Activated naive CD4-positive, alpha-beta T cell treated with anti-CD3 and anti-CD28 coated beads, Interleukin-2, amount 50 U/mL, for 24 hours (primary cell): ENCODE measurements at regions not wholly inside any gene's neighbourhood (a gene's known extent, or its start where the extent isn't known, plus 50 kb on each side); places are given as distances from the start of the nearest gene placed in this dataset.

Source experiments
- H3K27ac Mint-ChIP-seq: one replicate; pipeline ENCODE4 v1.8.0; 2021; ENCODE audit warnings: mild to moderate bottlenecking, mixed read lengths
- H3K27me3 Mint-ChIP-seq: one replicate; pipeline ENCODE4 v1.8.0; 2021; ENCODE audit warnings: mixed read lengths
- H3K36me3 Mint-ChIP-seq: one replicate; pipeline ENCODE4 v1.8.0; 2021; ENCODE audit warnings: mixed read lengths
- H3K4me1 Mint-ChIP-seq: one replicate; pipeline ENCODE4 v1.8.0; 2021; ENCODE audit warnings: mixed read lengths
- H3K4me3 Mint-ChIP-seq: one replicate; pipeline ENCODE4 v1.8.0; 2021; ENCODE audit warnings: mild to moderate bottlenecking, mixed read lengths
- H3K9me3 Mint-ChIP-seq: one replicate; pipeline ENCODE4 v1.8.0; 2021; ENCODE audit warnings: mixed read lengths

DNA sequence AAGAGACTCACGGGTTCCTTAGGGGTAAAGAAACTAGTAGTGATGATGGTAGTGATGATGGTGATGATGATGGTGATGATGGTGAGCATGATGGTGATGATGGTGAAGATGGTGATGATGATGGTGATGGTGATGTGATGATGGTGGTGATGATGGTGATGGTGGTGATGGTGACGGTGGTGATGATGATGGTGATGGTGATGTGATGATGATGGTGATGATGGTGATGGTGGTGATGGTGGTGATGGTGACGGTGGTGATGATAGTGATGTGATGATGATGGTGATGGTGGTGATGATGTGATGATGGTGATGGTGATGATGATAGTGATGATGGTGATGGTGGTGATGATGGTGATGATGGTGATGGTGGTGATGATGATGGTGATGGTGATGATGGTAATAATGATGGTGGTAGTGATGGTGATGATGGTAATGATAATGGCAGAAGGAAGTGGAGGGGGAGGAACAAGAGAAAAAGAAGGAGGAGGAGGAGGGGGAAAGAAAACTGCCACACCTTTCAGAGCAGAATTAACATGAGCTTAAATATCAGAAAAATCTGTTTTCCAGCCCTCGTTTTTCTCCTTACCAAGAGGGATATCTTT, 85.5 kb downstream of the FZD10 start:
- H3K27me3 Mint-ChIP-seq, result no peaks in the 10 kb centered on the region
- H3K4me3 Mint-ChIP-seq, result no peak overlapping the region
- H3K9me3 Mint-ChIP-seq, result no peaks in the 10 kb centered on the region
- H3K27ac Mint-ChIP-seq, result no peak overlapping the region
- H3K36me3 Mint-ChIP-seq, result no peaks in the 10 kb centered on the region
- H3K4me1 Mint-ChIP-seq, result no peaks in the 10 kb centered on the region

DNA sequence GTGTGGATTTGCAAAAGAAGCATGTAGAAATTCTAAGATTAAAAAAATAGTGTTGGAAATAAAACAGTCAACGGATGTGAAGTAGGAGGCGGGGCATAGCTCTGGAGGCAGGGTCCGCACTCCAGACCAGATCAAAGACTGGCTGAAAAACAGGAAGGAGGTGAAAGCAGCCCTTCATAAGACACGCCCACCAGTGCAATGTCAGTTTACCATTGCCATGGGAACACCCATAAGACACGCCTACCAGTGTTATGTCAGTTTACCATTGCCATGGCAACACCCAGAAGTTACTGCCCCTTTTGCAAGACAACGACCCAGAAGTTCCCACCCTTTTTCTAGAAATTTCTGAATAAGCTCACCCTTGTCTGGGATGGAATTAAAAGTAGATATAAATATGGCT, 87.1 kb downstream of the FZD10 start:
- Mint-ChIP-seq H3K36me3 (no peaks in the 10 kb centered on the region), H3K9me3 (no peaks in the 10 kb centered on the region), H3K4me1 (no peaks in the 10 kb centered on the region), H3K27me3 (no peaks in the 10 kb centered on the region), H3K4me3 (no peak overlapping the region), H3K27ac (no peak overlapping the region)

DNA sequence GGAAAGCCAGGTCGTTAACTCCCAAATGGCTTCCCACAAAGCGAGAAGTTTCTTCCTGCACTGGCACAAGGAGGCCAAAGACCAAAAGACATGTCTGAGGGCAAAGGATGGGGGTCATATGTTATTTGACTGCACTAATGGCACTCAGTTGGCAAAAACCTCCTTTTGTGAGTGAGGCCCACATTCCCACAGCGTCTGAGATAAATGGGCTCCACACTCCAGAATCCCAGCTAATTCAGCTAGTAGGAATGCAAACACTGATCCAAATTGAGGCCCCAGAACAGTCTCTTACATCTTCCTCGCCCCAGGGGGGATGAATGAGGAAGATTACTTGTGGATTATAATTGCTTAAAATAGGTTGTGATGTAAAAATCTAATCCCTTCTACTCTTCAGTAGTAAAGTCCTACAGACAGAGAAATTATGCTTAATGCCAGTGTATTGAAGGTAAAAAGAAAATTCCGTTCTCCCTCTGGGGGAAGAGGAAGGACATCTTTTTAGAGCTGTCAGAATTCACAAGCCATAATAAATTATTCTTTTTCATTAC, 86.4 kb upstream of the PIWIL1 start:
- Mint-ChIP-seq H3K4me1 (no peaks in the 10 kb centered on the region), H3K36me3 (no peaks in the 10 kb centered on the region), H3K27me3 (no peaks in the 10 kb centered on the region), H3K27ac (no peak overlapping the region), H3K9me3 (no peaks in the 10 kb centered on the region), H3K4me3 (no peak overlapping the region)

DNA sequence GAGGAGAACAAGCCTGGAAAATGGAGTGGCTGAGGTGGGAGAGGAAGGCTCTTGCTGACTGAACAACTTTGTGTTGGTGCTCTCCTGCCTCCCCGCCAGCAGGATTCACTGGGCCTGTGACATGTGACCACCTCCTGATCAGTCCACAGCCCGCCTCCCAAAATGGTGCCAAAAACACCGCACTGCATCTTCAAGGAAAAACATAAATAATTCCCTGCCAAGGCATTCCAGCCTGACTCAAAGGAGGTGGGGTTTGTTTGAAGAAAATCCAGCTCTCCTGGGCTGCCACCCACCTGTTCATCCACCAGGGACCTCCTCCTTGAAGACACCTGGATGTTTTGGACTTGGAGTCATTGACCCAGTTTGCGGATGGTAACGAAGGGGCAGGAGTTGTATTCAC, 83.8 kb upstream of the PIWIL1 start:
- no peaks in the 10 kb centered on the region for H3K4me1 Mint-ChIP-seq
- no peaks in the 10 kb centered on the region for H3K36me3 Mint-ChIP-seq
- no peak overlapping the region for H3K4me3 Mint-ChIP-seq

DNA sequence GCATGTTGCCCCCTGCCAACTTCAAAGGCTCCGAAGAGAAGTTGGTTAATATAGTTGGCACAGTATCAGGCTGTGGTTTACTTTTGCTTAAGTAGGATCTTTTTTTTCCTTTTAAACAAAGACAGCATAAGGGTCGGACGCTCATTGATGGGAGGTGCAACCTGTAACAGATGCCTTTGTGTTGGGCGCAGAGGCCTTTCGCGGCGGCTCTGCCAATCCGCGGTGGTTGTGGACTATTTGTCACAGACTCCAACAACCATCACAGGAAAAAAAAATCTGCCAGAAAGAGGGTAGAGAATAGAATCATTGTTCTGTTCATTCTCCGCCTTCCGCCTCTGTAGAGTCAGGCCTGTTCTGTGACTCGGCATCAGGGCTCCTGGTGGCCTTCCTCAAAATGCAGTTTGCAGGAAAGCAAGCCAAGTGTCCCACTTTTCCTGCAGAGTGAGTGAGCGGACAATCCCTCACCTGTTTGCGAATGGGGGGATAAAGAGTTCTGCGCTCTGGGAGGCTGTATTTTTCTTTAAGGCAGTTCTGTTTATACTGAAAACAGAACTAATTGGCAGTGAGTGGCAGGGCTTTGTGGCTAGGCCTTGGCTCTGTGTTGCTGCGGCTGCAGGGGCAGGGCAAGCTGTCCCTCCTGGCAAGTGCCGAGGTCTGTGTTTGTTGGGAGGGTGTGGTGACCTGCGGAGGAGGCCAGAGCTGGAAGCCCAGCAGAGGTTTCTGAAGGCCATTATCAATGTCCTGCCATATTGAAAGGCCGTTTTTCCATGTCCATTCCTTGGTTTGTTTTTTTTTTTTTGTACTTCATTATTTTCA, 83.0 kb upstream of the PIWIL1 start:
- H3K27ac Mint-ChIP-seq, result no peak overlapping the region
- H3K4me1 Mint-ChIP-seq, result no peaks in the 10 kb centered on the region
- H3K9me3 Mint-ChIP-seq, result no peaks in the 10 kb centered on the region
- peaks cover 4% of the 10 kb centered on the region for H3K27me3 Mint-ChIP-seq
- H3K36me3 Mint-ChIP-seq, result no peaks in the 10 kb centered on the region
- no peak overlapping the region for H3K4me3 Mint-ChIP-seq

More for the DNA sequence above, 83.8 kb upstream of the PIWIL1 start:
- Mint-ChIP-seq H3K27me3 (no peaks in the 10 kb centered on the region), H3K27ac (no peak overlapping the region), H3K9me3 (no peaks in the 10 kb centered on the region)

DNA sequence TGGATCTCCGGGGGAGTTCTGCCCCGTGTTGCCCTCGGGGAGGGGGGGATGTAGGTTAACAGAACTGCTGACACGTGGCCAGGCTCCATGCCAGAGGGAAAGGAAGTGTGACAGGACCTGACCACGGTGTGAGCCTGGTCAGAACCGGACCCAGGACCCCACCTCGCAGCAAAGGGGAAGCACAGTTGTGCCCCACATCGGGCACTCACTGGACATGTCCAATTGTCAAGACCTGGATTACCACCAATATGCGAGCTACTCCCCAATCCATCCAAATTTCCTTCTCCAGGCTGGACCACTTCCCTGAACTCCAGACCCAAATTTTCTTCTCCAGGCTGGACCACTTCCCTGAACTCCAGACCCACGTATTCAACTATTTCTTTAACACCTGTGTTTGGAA, 78.8 kb upstream of the PIWIL1 start:
- no peaks in the 10 kb centered on the region for H3K9me3 Mint-ChIP-seq
- H3K36me3 Mint-ChIP-seq, result no peaks in the 10 kb centered on the region
- no peak overlapping the region for H3K4me3 Mint-ChIP-seq
- H3K27me3 Mint-ChIP-seq, result peaks cover 5% of the 10 kb centered on the region
- no peaks in the 10 kb centered on the region for H3K4me1 Mint-ChIP-seq
- no peak overlapping the region for H3K27ac Mint-ChIP-seq

DNA sequence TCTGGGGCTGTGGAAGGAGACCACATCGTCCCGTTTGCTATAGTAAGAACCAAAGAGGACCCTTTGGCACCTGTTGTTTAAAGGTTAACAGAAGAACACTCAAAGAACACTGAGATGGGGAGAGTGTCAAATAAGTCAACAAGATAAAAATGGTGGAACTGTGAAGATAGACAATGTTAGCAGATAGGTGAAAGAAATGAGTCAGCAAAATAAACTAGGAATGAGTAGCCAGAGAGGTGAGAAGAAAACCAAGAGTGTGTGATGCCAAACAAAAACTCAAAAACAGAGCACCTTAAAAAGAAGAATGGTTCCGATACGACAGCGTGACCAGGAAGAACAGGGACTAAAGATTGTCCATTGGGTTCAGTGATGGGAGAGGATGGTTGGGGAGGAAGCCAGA, 74.7 kb upstream of the PIWIL1 start:
- H3K4me1 Mint-ChIP-seq, result no peaks in the 10 kb centered on the region
- no peak overlapping the region for H3K4me3 Mint-ChIP-seq
- H3K27me3 Mint-ChIP-seq, result peaks cover 6% of the 10 kb centered on the region
- no peak overlapping the region for H3K27ac Mint-ChIP-seq
- no peaks in the 10 kb centered on the region for H3K9me3 Mint-ChIP-seq
- H3K36me3 Mint-ChIP-seq, result no peaks in the 10 kb centered on the region

DNA sequence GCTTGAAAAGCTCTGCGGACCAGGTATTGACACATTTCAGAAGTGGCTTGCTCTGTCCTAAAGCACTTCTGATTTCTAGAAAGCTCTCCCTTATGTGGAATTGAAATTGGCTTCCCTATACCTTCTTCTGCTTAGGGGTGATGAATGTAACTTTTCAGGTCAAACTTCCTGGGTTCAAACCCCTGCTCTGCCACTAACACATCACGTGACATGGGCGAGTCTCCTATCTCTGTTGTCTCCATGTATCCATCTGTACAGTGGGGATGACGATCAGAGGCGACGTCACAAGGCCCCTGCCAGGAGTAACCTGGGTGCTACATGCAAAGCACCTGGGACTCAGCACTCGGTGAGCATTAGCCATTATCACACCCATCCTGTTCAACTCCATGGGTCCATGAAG, 73.7 kb upstream of the PIWIL1 start:
- no peaks in the 10 kb centered on the region for H3K36me3 Mint-ChIP-seq
- H3K4me3 Mint-ChIP-seq, result no peak overlapping the region
- H3K27ac Mint-ChIP-seq, result no peak overlapping the region
- no peaks in the 10 kb centered on the region for H3K9me3 Mint-ChIP-seq
- no peaks in the 10 kb centered on the region for H3K4me1 Mint-ChIP-seq
- peaks cover 6% of the 10 kb centered on the region for H3K27me3 Mint-ChIP-seq

DNA sequence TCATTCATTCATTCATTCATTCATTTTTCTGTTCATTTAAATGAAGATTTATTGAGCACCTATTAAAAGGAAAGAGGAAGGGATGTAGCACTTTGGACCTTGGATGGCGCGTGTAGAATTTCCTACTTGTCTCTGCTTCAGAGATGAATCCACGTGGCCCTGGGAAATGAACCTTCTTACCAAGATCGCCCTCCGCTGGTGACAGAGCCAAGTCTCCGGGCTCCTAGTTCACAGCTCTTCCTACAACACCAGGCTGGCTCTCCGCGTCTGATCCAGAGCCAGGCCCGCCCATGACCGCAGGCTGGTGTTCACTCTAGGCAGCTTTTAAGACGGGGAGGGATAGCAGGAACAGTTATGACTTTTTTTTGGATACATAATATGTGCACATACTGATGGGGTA, 70.9 kb upstream of the PIWIL1 start:
- H3K4me3 Mint-ChIP-seq, result no peak overlapping the region
- H3K27me3 Mint-ChIP-seq, result peaks cover 3% of the 10 kb centered on the region
- H3K9me3 Mint-ChIP-seq, result no peaks in the 10 kb centered on the region
- H3K27ac Mint-ChIP-seq, result no peak overlapping the region
- no peaks in the 10 kb centered on the region for H3K36me3 Mint-ChIP-seq
- H3K4me1 Mint-ChIP-seq, result no peaks in the 10 kb centered on the region

DNA sequence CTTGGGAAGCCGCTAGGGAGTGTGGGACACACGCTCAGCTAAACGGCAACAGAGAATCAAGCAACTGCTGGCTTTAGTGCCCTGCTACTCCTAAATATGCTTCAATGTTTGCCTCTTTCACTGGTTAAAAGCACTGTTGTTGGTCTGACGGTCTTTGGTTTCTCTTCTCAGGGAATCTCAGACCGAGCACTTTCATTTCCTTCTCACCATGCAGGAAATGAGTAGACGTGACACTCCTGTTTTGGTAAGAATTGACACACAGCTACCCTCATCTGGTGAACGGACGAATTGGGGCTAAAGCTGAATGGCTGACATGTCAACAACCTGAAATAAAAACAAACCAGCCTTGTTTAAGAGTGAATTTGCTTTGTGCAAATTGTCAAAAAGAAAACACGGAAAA, 57.5 kb upstream of the PIWIL1 start:
- no peaks in the 10 kb centered on the region for H3K9me3 Mint-ChIP-seq
- H3K4me3 Mint-ChIP-seq, result no peak overlapping the region
- no peaks in the 10 kb centered on the region for H3K4me1 Mint-ChIP-seq
- H3K27me3 Mint-ChIP-seq, result peaks cover 4% of the 10 kb centered on the region
- H3K36me3 Mint-ChIP-seq, result no peaks in the 10 kb centered on the region
- H3K27ac Mint-ChIP-seq, result no peak overlapping the region

DNA sequence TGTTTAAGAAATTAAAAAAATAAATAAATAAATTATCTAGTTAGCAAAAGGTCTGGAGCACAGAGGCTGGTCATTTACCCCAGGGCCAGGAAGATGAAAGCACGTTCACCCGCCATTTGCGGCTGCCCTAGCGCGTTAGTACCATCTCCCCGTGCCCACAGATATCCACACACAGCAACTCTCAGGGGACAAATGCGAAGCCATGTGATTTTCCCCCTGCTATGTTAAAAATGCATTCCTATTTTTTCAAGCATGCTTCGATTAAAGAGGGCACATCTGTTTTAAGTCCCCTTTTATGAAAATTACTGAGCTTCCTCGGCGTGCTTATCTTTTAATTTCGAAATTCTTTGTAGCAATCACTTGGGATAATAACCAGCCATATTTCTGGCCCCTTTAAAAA, 56.9 kb upstream of the PIWIL1 start:
- no peaks in the 10 kb centered on the region for H3K4me1 Mint-ChIP-seq
- H3K27me3 Mint-ChIP-seq, result peaks cover 3% of the 10 kb centered on the region
- no peaks in the 10 kb centered on the region for H3K36me3 Mint-ChIP-seq
- no peak overlapping the region for H3K4me3 Mint-ChIP-seq
- no peak overlapping the region for H3K27ac Mint-ChIP-seq
- no peaks in the 10 kb centered on the region for H3K9me3 Mint-ChIP-seq

DNA sequence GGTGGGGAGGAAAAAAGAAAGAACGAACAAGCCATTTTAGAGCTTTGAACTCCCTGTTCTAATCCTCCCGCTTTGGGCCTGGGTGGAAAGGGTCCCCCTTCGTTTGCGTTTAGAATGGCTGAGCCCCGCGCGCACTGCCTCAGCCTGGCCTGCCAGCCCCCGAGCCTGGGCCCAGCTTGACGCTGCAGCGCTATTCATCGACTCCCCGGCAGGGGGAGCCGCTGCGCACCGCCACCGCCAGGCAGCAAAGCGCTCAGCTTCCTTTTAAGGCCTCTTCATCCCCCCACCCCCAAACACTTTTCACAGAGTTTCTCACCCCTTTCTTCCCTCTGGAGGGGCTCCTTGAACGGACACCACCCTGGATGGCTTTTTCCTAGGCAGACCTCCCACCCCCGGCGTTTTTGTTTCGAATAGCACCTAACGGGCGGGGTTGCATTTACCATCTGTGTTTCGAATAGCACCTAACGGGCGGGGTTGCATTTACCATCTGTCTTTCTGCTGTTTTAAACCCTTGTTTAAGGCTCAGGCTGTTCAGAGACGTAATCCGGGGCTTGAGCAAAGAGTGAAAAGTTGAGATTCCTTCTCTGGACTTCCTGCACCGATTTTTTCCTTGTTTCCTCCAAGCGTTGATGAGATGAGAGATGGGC, 56.4 kb upstream of the PIWIL1 start:
- H3K4me1 Mint-ChIP-seq, result no peaks in the 10 kb centered on the region
- H3K27ac Mint-ChIP-seq, result no peak overlapping the region

DNA sequence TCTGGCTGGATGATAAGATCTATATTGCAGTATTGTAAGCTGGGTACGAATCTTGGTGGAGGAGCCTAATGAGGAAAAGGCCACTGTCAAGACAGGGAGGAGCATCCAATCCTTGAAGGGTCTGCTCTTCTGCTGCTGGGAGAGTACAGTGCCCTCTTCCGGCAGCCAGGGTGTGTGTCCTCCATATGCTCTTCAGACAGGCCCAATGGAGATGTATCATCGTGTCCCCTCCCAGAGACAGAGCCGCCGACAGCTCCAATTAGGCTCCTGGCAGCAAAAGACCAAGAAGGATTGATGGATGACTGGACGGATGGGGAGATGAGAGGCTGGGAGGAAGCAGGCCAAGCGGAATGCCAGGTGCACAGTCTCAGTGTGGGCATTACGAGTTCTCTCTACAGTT, 51.6 kb upstream of the PIWIL1 start:
- no peaks in the 10 kb centered on the region for H3K9me3 Mint-ChIP-seq
- H3K27ac Mint-ChIP-seq, result no peak overlapping the region
- H3K27me3 Mint-ChIP-seq, result peaks cover 1% of the 10 kb centered on the region
- no peaks in the 10 kb centered on the region for H3K36me3 Mint-ChIP-seq
- H3K4me3 Mint-ChIP-seq, result no peak overlapping the region
- H3K4me1 Mint-ChIP-seq, result no peaks in the 10 kb centered on the region

More for the DNA sequence above, 56.4 kb upstream of the PIWIL1 start:
- Mint-ChIP-seq H3K4me3 (no peak overlapping the region), H3K36me3 (no peaks in the 10 kb centered on the region), H3K27me3 (peaks cover 3% of the 10 kb centered on the region), H3K9me3 (no peaks in the 10 kb centered on the region)

DNA sequence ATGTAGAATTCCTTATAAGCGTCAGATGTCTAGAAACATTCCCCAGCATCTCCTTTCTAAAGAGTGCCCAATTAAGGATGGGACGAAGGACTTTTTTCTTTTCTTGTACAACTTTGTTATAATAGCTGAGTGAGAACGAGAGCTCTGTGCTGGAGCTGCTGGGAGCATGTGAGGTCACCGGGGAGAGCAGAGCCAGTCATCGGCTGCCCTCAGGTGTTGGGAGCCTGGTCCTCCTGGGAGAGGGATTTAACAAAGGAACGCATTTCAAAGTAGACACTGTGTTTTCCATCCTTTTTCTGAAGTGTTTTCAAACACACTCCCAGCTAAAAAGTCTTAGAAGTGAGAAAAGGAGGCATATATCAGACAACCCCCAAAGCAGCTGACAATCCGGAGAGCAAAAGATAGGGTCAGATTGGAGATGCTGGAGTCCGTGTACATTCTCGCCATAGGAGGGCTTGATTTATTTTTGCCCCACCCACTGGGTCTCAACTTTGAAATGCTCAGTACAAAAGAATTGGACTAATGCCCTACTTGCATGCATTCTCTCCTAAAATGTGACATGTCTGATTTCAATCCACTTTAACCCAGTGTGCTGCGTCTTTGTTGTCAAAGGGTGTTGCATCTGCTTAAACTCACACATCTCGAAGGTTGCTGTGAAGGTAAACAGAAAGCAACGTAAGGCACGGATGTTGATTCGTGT, 50.8 kb upstream of the PIWIL1 start:
- H3K36me3 Mint-ChIP-seq, result no peaks in the 10 kb centered on the region
- no peaks in the 10 kb centered on the region for H3K4me1 Mint-ChIP-seq
- peaks cover 4% of the 10 kb centered on the region for H3K9me3 Mint-ChIP-seq
- H3K27me3 Mint-ChIP-seq, result peaks cover 3% of the 10 kb centered on the region
- no peak overlapping the region for H3K4me3 Mint-ChIP-seq
- no peak overlapping the region for H3K27ac Mint-ChIP-seq
